GM12878 (cell line): ENCODE measurements at regions not wholly inside any gene's neighbourhood (a gene's known extent, or its start where the extent isn't known, plus 50 kb on each side); places are given as distances from the start of the nearest gene placed in this dataset.

Source experiments
- ATAC-seq: fragments of 200-7000 bp; cut with Tn5 transposase; 3 replicates; pipeline ENCODE4 v1.9.1; 2020; ENCODE audit warnings: mild to moderate bottlenecking, moderate library complexity
- BruUV-seq: library from RNA; stranded (reverse); fragments of 400-500 nt; replicated peaks from 2 replicates; lab custom pipeline; 2021; lab: Mats Ljungman, UMichigan
- CTCF ChIA-PET: fragments of 300-600 bp; sonication (Branson Sonifier 250); formaldehyde crosslinking; extraction: SDS; loops from one replicate; lab custom pipeline; 2021; ENCODE audit warnings: inconsistent platforms; lab: Yijun Ruan, JAX
- POLR2A ChIA-PET: fragments of 350-600 bp; formaldehyde crosslinking; extraction: SDS; loops from one replicate; lab custom pipeline; 2021; ENCODE audit warnings: inconsistent platforms; lab: Charles Lee
- RAD21 ChIA-PET: fragments of 300-600 bp; sonication (Branson Sonifier 250); formaldehyde crosslinking; loops from one replicate; lab custom pipeline; 2023; ENCODE audit warnings: antibody characterized with exemption; ENCODE audit not compliant: unreplicated experiment; lab: Charles Lee
- SMC1A ChIA-PET: fragments of 300-600 bp; sonication (Branson Sonifier 250); formaldehyde crosslinking; loops from one replicate; lab custom pipeline; 2023; ENCODE audit not compliant: unreplicated experiment, uncharacterized antibody; lab: Charles Lee
- DNase-seq: peaks from one replicate; pipeline ENCODE4 v3.0.0-alpha.2; 2011; ENCODE audit warnings: low read depth, low spot score
- FAIRE-seq: peaks from 3 replicates; lab custom pipeline; 2011; peaks lifted over from hg19 to GRCh38; lab: Jason Lieb, UNC
- H2AFZ ChIP-seq: 2 replicates; pipeline ENCODE4 v1.6.0; 2011; ENCODE audit warnings: low read depth, low read length, control low read depth; ENCODE audit not compliant: control insufficient read depth
- H3K27ac ChIP-seq: 2 replicates; pipeline ENCODE4 v1.5.1; 2011; ENCODE audit warnings: control low read depth; ENCODE audit not compliant: control insufficient read depth, insufficient read depth
- H3K27me3 ChIP-seq, 2 experiments: replicated peaks in 1 of 2; 2 replicates each; pipeline versions ENCODE4 v1.6.0 to v1.6.1; 2011; ENCODE audit warnings: low read length in 1 of 2; ENCODE audit not compliant: control insufficient read depth in 2 of 2, insufficient read depth in 2 of 2
- H3K36me3 ChIP-seq, 2 experiments: 2 replicates each; pipeline ENCODE4 v1.5.1; 2011; ENCODE audit warnings: low read length in 1 of 2; ENCODE audit not compliant: control insufficient read depth in 2 of 2, insufficient read depth in 2 of 2
- H3K4me1 ChIP-seq: 2 replicates; pipeline ENCODE4 v1.6.1; 2011; ENCODE audit warnings: mild to moderate bottlenecking, low read length, moderate library complexity, mixed read lengths; ENCODE audit not compliant: control insufficient read depth, insufficient read depth
- H3K4me2 ChIP-seq: 2 replicates; pipeline ENCODE4 v1.6.0; 2011; ENCODE audit warnings: control low read depth; ENCODE audit not compliant: control insufficient read depth, insufficient read depth
- H3K4me3 ChIP-seq: fragments of 200-600 bp; sonication (generic); 2 replicates; pipeline ENCODE4 v1.5.1; 2016
- H3K79me2 ChIP-seq: 2 replicates; pipeline ENCODE4 v1.6.0; 2011; ENCODE audit warnings: low read length; ENCODE audit not compliant: control insufficient read depth, insufficient read depth
- H3K9ac ChIP-seq: 2 replicates; pipeline ENCODE4 v1.8.0; 2011; ENCODE audit warnings: low read length, control low read depth, mixed read lengths; ENCODE audit not compliant: control insufficient read depth, insufficient read depth
- H3K9me3 ChIP-seq: replicated peaks from 3 replicates; pipeline ENCODE4 v1.5.1; 2011; ENCODE audit warnings: mild to moderate bottlenecking, low read length; ENCODE audit not compliant: control insufficient read depth, insufficient read depth
- H4K20me1 ChIP-seq: 2 replicates; pipeline ENCODE4 v1.6.0; 2011; ENCODE audit not compliant: control insufficient read depth, insufficient read depth
- GATAD2B ChIP-seq: fragments of 450-650 bp; conservative IDR thresholded peaks from 2 replicates; pipeline ENCODE4 v1.6.1; 2017; ENCODE audit warnings: low read depth, mild to moderate bottlenecking, moderate library complexity
- IKZF1 ChIP-seq: fragments of 450-650 bp; conservative IDR thresholded peaks from 2 replicates; pipeline ENCODE4 v1.6.1; 2017; ENCODE audit warnings: antibody characterized with exemption, mild to moderate bottlenecking
- KAT2A ChIP-seq: conservative IDR thresholded peaks from 2 replicates; pipeline ENCODE4 v1.6.1; 2011; ENCODE audit warnings: low read depth, low read length; ENCODE audit not compliant: control insufficient read depth
- NFIC ChIP-seq: IDR thresholded peaks from 2 replicates; pipeline ENCODE4 v1.6.1; 2012; ENCODE audit warnings: low read depth, mild to moderate bottlenecking, inconsistent platforms, low read length, moderate library complexity
- TARDBP ChIP-seq: IDR thresholded peaks from 2 replicates; pipeline ENCODE4 v1.6.1; 2016; ENCODE audit warnings: borderline replicate concordance
- WGBS: methylation state at CpG from one replicate; pipeline ENCODE4 v1.1.6; 2016; ENCODE audit warnings: low lambda C conversion rate; ENCODE audit not compliant: insufficient replicate concordance, insufficient coverage; ENCODE audit errors: missing lambda C conversion rate; 5-methylcytosine and 5-hydroxymethylcytosine counted together
- in situ Hi-C: fragments of 300-500 bp; cut with MboI; formaldehyde crosslinking; loops from 9 replicates; pipeline ENCODE4 v1.14.3; 2018; ENCODE audit warnings: mixed read lengths
- intact Hi-C: fragments of 100-400 bp; cut with micrococcal nuclease; formaldehyde crosslinking; loops from one replicate; pipeline ENCODE4 v1.14.2; 2022; ENCODE audit not compliant: unreplicated experiment

GRCh38 chr3:107032111-107032510 lies 345.1 kb upstream of the CCDC54 start:
- Histone ChIP-seq H3K4me2 (no peak overlapping the region), H3K4me1 (no peaks in the 10 kb centered on the region), H2AFZ (no peak overlapping the region), H3K27me3 (no peaks in the 10 kb centered on the region), H3K27ac (no peak overlapping the region), H3K9ac (no peak overlapping the region)
- POLR2A ChIA-PET = no interaction called here
- in situ Hi-C loops (no loop called here), intact Hi-C loops (no loop called here)
- FAIRE-seq = no peak
- RAD21 ChIA-PET = no interaction called here
- SMC1A ChIA-PET = no interaction called here
- no peak for ATAC-seq
- CTCF ChIA-PET = no interaction called here
- WGBS = 97% methylated on average over 2 of the region's 2 CpGs
- TF ChIP-seq IKZF1 (no peak), NFIC (no peak)
- TF ChIP-seq, all 136 proteins: peak for 0
- no TSS peak for BruUV-seq
- H3K79me2 ChIP-seq = no peaks in the 10 kb centered on the region
- DNase-seq = no peak
- no peak overlapping the region for H3K4me3 ChIP-seq
- no peaks in the 10 kb centered on the region for H3K9me3 ChIP-seq
- no peaks in the 10 kb centered on the region for H4K20me1 ChIP-seq
- H3K36me3 ChIP-seq = no peaks in the 10 kb centered on the region

- H3K79me2 ChIP-seq = no peaks in the 10 kb centered on the region
- FAIRE-seq = no peak
- no peak overlapping the region for H3K4me3 ChIP-seq
- no peak overlapping the region for H2AFZ ChIP-seq
- no peak for DNase-seq
- H3K9me3 ChIP-seq = no peaks in the 10 kb centered on the region
- ChIA-PET CTCF (no interaction called here), POLR2A (no interaction called here), RAD21 (no interaction called here), SMC1A (no interaction called here)
- H3K27ac ChIP-seq = no peak overlapping the region
- no peak overlapping the region for H3K9ac ChIP-seq
- H3K4me2 ChIP-seq = no peak overlapping the region
- no peaks in the 10 kb centered on the region for H3K27me3 ChIP-seq
- no peaks in the 10 kb centered on the region for H3K36me3 ChIP-seq
- TF ChIP-seq TARDBP (no peak), KAT2A (no peak), GATAD2B (no peak)
- in situ Hi-C loops = no loop called here
- ATAC-seq = no peak
- H3K4me1 ChIP-seq = no peaks in the 10 kb centered on the region
- BruUV-seq = no TSS peak
- H4K20me1 ChIP-seq = no peaks in the 10 kb centered on the region
- WGBS = 60% methylated on average over 3 of the region's 3 CpGs
- intact Hi-C loops = no loop called here
These were observed 343.1 kb upstream of the CCDC54 start for GRCh38 chr3:107034142-107034541.
